Fibroblast of lung (primary cell): ENCODE measurements at regions not wholly inside any gene's neighbourhood (a gene's known extent, or its start where the extent isn't known, plus 50 kb on each side); places are given as distances from the start of the nearest gene placed in this dataset.

Source experiments
- DNase-seq, 2 donors: peaks; one replicate each; pipeline versions ENCODE4 v3.0.0 to v3.0.0-alpha.2; 2010; ENCODE audit warnings: low read depth in 2 of 2
- H2AFZ ChIP-seq: 2 replicates; pipeline ENCODE4 v1.5.1; 2012; ENCODE audit warnings: low read length, control low read depth, inconsistent platforms
- H3K27ac ChIP-seq: 2 replicates; pipeline ENCODE4 v1.5.1; 2011; ENCODE audit warnings: low read length, control low read depth; ENCODE audit not compliant: insufficient read depth
- H3K27me3 ChIP-seq: 2 replicates; pipeline ENCODE4 v1.5.1; 2011; ENCODE audit warnings: mild to moderate bottlenecking, low read length; ENCODE audit not compliant: control insufficient read depth, insufficient read depth
- H3K36me3 ChIP-seq: 2 replicates; pipeline ENCODE4 v1.5.1; 2011; ENCODE audit warnings: low read length; ENCODE audit not compliant: control insufficient read depth, insufficient read depth
- H3K4me1 ChIP-seq: 2 replicates; pipeline ENCODE4 v1.5.1; 2011; ENCODE audit warnings: low read length; ENCODE audit not compliant: control insufficient read depth, insufficient read depth; ENCODE audit errors: extremely low read depth
- H3K4me2 ChIP-seq: 2 replicates; pipeline ENCODE4 v1.5.1; 2011; ENCODE audit warnings: low read length, control low read depth; ENCODE audit not compliant: insufficient read depth; ENCODE audit errors: extremely low read depth
- H3K4me3 ChIP-seq, 4 experiments: fragments of 200-600 bp in 1 of 4; sonication (generic) in 1 of 4; replicated peaks in 1 of 4; 2 replicates each; pipeline ENCODE4 v1.5.1; 2011 to 2016; ENCODE audit warnings: low read length in 4 of 4, low read depth in 3 of 4, mild to moderate bottlenecking in 3 of 4, control low read depth in 2 of 4, inconsistent platforms in 1 of 4, mixed read lengths in 1 of 4; ENCODE audit not compliant: insufficient read depth in 1 of 4; ENCODE audit errors: control extremely low read depth in 1 of 4
- H3K79me2 ChIP-seq: 2 replicates; pipeline ENCODE4 v1.5.1; 2012; ENCODE audit warnings: mild to moderate bottlenecking, low read length, inconsistent platforms; ENCODE audit not compliant: control insufficient read depth, insufficient read depth
- H3K9ac ChIP-seq: 2 replicates; pipeline ENCODE4 v1.5.1; 2011; ENCODE audit warnings: mild to moderate bottlenecking, low read length, control low read depth; ENCODE audit not compliant: insufficient read depth
- H3K9me3 ChIP-seq: 2 replicates; pipeline ENCODE4 v1.5.1; 2012; ENCODE audit warnings: low read depth, low read length; ENCODE audit not compliant: control insufficient read depth, insufficient read depth
- H4K20me1 ChIP-seq: 2 replicates; pipeline ENCODE4 v1.5.1; 2011; ENCODE audit warnings: low read length; ENCODE audit not compliant: control insufficient read depth, insufficient read depth; ENCODE audit errors: extremely low read depth
- CTCF ChIP-seq, 2 donors: IDR thresholded peaks in 1 of 2; conservative IDR thresholded peaks in 1 of 2; 1 replicate in 1 of 2; 2 replicates in 1 of 2; pipeline ENCODE4 v1.5.1; 2011 to 2012; ENCODE audit warnings: low read length in 2 of 2, control low read depth in 1 of 2, inconsistent platforms in 1 of 2, low read depth in 1 of 2, mild to moderate bottlenecking in 1 of 2
- EZH2 ChIP-seq: IDR thresholded peaks from 2 replicates; pipeline ENCODE4 v1.5.1; 2012; ENCODE audit warnings: low read length, control low read depth, mild to moderate bottlenecking; ENCODE audit errors: missing control alignments

DNA sequence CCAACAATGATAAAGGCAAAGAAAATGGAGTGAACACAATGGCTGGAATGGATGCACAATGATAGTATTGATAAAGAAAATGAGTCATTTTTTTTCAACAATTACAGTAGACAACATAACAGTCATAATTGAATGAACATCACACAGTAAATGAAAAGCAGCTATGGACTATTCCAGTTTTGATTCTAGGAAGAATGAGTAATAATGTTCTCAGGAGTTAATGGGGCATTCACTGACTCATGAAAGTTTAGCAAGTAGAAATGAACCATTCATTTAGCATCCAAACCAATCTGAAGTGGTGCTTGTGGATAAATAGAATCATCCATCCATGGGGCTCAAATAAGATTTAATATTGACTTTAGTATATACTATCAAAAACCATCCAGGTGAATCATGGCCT is 1029.5 kb upstream of the GJE1 start:
- no peak overlapping the region for H3K4me3 ChIP-seq
- no peaks in the 10 kb centered on the region for H3K4me1 ChIP-seq
- H3K36me3 ChIP-seq = no peaks in the 10 kb centered on the region
- H3K27me3 ChIP-seq = no peaks in the 10 kb centered on the region
- no peaks in the 10 kb centered on the region for H3K9me3 ChIP-seq
- peak; percentile 6 to 87 for DNase-seq
- H3K27ac ChIP-seq = no peak overlapping the region
- no peak overlapping the region for H2AFZ ChIP-seq
- H3K4me2 ChIP-seq = no peak overlapping the region
- no peak for TF ChIP-seq CTCF (conservative IDR thresholded peaks at IDR 0.05 in 1 of 2, IDR thresholded peaks at IDR 0.05 in 1 of 2; ENCODE audit: low read depth in 1 of 2, low read length in 2 of 2)
- no peak for TF ChIP-seq EZH2
- no peaks in the 10 kb centered on the region for H4K20me1 ChIP-seq
- no peaks in the 10 kb centered on the region for H3K79me2 ChIP-seq
- H3K9ac ChIP-seq = no peak overlapping the region

DNA sequence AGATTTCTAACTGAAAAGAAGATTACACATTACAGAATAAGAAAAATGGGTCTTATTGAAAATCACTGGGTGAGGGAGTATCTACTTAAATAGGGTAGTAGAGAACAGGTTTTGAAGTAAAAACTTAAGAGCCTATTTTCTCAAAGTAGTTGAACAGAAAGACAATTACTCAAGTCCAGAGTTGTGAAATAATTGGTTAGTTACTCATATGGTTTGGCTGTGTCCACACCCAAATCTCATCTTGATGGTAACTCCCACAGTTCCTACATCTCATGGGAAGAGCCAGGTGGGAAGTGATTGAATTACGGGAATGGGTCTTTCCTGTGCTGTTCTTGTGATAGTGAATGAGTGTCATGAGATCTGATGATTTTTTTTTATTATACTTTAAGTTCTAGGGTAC is 1035.3 kb upstream of the GJE1 start:
- Histone ChIP-seq H4K20me1 (no peaks in the 10 kb centered on the region), H3K4me1 (no peaks in the 10 kb centered on the region), H3K79me2 (no peaks in the 10 kb centered on the region), H3K36me3 (no peaks in the 10 kb centered on the region), H3K9ac (no peak overlapping the region), H3K27ac (no peak overlapping the region), H3K4me2 (no peak overlapping the region), H3K4me3 (no peak overlapping the region), H3K27me3 (no peaks in the 10 kb centered on the region), H3K9me3 (no peaks in the 10 kb centered on the region), H2AFZ (no peak overlapping the region)
- TF ChIP-seq CTCF (conservative IDR thresholded peaks at IDR 0.05 in 1 of 2, IDR thresholded peaks at IDR 0.05 in 1 of 2; ENCODE audit: low read depth in 1 of 2, low read length in 2 of 2) (no peak), EZH2 (no peak)
- peak; percentile 10 to 32 for DNase-seq

DNA sequence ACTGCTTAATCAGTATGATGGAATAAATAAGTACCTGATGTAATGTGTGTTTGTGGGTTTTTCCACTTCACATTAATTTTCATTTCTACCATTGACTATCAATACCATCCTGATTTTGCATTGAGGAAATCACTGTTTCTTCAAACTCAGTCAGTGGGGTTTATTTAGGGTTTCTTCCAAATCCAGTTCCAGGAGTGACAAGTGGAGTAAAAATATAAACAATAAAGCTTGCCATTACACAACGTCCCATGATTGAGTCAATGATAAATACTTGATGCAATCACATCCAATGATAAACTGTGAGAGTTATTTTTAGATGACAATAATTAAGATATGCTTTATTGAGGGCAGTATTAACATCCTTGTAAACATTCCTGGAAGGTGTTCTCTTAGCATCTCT is 1037.4 kb upstream of the GJE1 start:
- no peaks in the 10 kb centered on the region for H3K4me1 ChIP-seq
- TF ChIP-seq CTCF (conservative IDR thresholded peaks at IDR 0.05 in 1 of 2, IDR thresholded peaks at IDR 0.05 in 1 of 2; ENCODE audit: low read depth in 1 of 2, low read length in 2 of 2) (no peak), EZH2 (no peak)

More for the DNA sequence above, 1037.4 kb upstream of the GJE1 start:
- H3K36me3 ChIP-seq = no peaks in the 10 kb centered on the region
- H3K9ac ChIP-seq = no peak overlapping the region
- no peak overlapping the region for H3K4me2 ChIP-seq
- no peak for DNase-seq
- H3K27me3 ChIP-seq = no peaks in the 10 kb centered on the region
- H3K4me3 ChIP-seq = no peak overlapping the region
- no peaks in the 10 kb centered on the region for H3K79me2 ChIP-seq
- no peak overlapping the region for H3K27ac ChIP-seq
- H3K9me3 ChIP-seq = no peaks in the 10 kb centered on the region
- no peaks in the 10 kb centered on the region for H4K20me1 ChIP-seq
- no peak overlapping the region for H2AFZ ChIP-seq
